ENCODE measurements at regions not wholly inside any gene's neighbourhood (a gene's known extent, or its start where the extent isn't known, plus 50 kb on each side); places are given as distances from the start of the nearest gene placed in this dataset.
"Not testable (repeated sequence)": the region's sequence is repeated elsewhere in the genome, so short reads cannot be mapped to it uniquely, and the experiment has no call there.

- no peak for DNase-seq (ENCODE audit: low spot score)
Measured at GRCh38 chr2:109049022-109049421, 60.0 kb upstream of the EDAR start.

- DNase-seq (ENCODE audit: low spot score): no peak
Measured at GRCh38 chr2:109048163-109048562, 59.1 kb upstream of the EDAR start.

- not testable (repeated sequence) for DNase-seq (ENCODE audit: low spot score)
Measured at GRCh38 chr2:109047569-109047968, 58.5 kb upstream of the EDAR start.

GRCh38 chr2:109046925-109047508 lies 58.0 kb upstream of the EDAR start:
- no peak for DNase-seq (ENCODE audit: low spot score)

- no peak for DNase-seq (ENCODE audit: low spot score)
Measured at GRCh38 chr2:109045505-109045904, 56.5 kb upstream of the EDAR start.

- no peak for DNase-seq (ENCODE audit: low spot score)
Measured at GRCh38 chr2:109038992-109039391, 50.0 kb upstream of the EDAR start.
